HepG2 (cell line): ENCODE measurements at regions not wholly inside any gene's neighbourhood (a gene's known extent, or its start where the extent isn't known, plus 50 kb on each side); places are given as distances from the start of the nearest gene placed in this dataset.

Experiments
- AHR ChIP-seq: IDR thresholded peaks from 2 replicates; pipeline ENCODE4 v1.6.1; 2018; ENCODE audit warnings: missing genetic modification reagents, missing compliant biosample characterization
- ELF3 ChIP-seq: IDR thresholded peaks from 2 replicates; pipeline ENCODE4 v1.6.1; 2016; ENCODE audit warnings: missing genetic modification reagents, missing compliant biosample characterization
- MATR3 ChIP-seq: sonication (generic); formaldehyde crosslinking; IDR thresholded peaks from 2 replicates; pipeline ENCODE4 v1.4.0; 2020; ENCODE audit warnings: missing genetic modification reagents
- MNT ChIP-seq: fragments of 450-650 bp; IDR thresholded peaks from 2 replicates; pipeline ENCODE4 v1.6.1; 2016
- NR2F2 ChIP-seq: IDR thresholded peaks from 2 replicates; pipeline ENCODE4 v1.6.1; 2012; ENCODE audit warnings: low read depth, inconsistent platforms, borderline replicate concordance
- PAWR ChIP-seq: sonication (generic); formaldehyde crosslinking; IDR thresholded peaks from 2 replicates; pipeline ENCODE4 v1.4.0; 2020; ENCODE audit warnings: missing genetic modification reagents, mild to moderate bottlenecking, borderline replicate concordance
- PBX3 ChIP-seq: sonication (generic); formaldehyde crosslinking; IDR thresholded peaks from 2 replicates; pipeline ENCODE4 v1.8.1; 2023; ENCODE audit warnings: missing genetic modification reagents, inconsistent platforms, borderline replicate concordance
- PHF20 ChIP-seq: sonication (generic); formaldehyde crosslinking; IDR thresholded peaks from 2 replicates; pipeline ENCODE4 v1.5.0; 2020; ENCODE audit warnings: mild to moderate bottlenecking, missing genetic modification reagents
- SRSF9 ChIP-seq: fragments of 200-400 bp; formaldehyde crosslinking; IDR thresholded peaks from 2 replicates; pipeline ENCODE4 v1.6.1; 2018; ENCODE audit warnings: borderline replicate concordance, mild to moderate bottlenecking, low read depth, low read length; ENCODE audit not compliant: insufficient read depth, poor library complexity, severe bottlenecking
- TCF7L2 ChIP-seq: IDR thresholded peaks from 2 replicates; pipeline ENCODE4 v1.6.1; 2011; ENCODE audit warnings: mild to moderate bottlenecking, low read depth, low read length, moderate library complexity
- USF2 ChIP-seq, 2 experiments: sonication (generic) in 1 of 2; formaldehyde crosslinking in 1 of 2; IDR thresholded peaks; 2 replicates each; pipeline versions ENCODE4 v1.5.1 to v1.6.1; 2011 to 2020; ENCODE audit warnings: borderline replicate concordance in 1 of 2, low read depth in 1 of 2, low read length in 1 of 2, mild to moderate bottlenecking in 1 of 2, missing genetic modification reagents in 1 of 2, moderate library complexity in 1 of 2
- ZBTB33 ChIP-seq: sonication (generic); formaldehyde crosslinking; IDR thresholded peaks from 2 replicates; pipeline ENCODE4 v1.4.0; 2020; ENCODE audit warnings: missing genetic modification reagents
- ZNF12 ChIP-seq: sonication (generic); formaldehyde crosslinking; IDR thresholded peaks from 2 replicates; pipeline ENCODE4 v1.5.0; 2020; ENCODE audit warnings: missing genetic modification reagents
- ZNF598 ChIP-seq: sonication (generic); formaldehyde crosslinking; IDR thresholded peaks from 2 replicates; pipeline ENCODE4 v1.5.1; 2020; ENCODE audit warnings: mild to moderate bottlenecking, missing genetic modification reagents, borderline replicate concordance
- ZNF646 ChIP-seq: sonication (generic); formaldehyde crosslinking; IDR thresholded peaks from 2 replicates; pipeline ENCODE4 v1.9.0; 2021; ENCODE audit warnings: mild to moderate bottlenecking, missing genetic modification reagents
- ZNF724P ChIP-seq: sonication (generic); formaldehyde crosslinking; IDR thresholded peaks from 2 replicates; pipeline ENCODE4 v1.8.0; 2022; ENCODE audit warnings: missing genetic modification reagents, borderline replicate concordance

- TF ChIP-seq ZBTB33 (no peak), ZNF724P (CRISPR knock-in tag) (no peak), SRSF9 (no peak), USF2 (IDR thresholded peaks at IDR 0.05; ENCODE audit: low read depth, low read length) (no peak), USF2 (CRISPR knock-in tag; IDR thresholded peaks at IDR 0.05; ENCODE audit: borderline replicate concordance) (no peak), TCF7L2 (no peak), ZNF598 (no peak), PBX3 (CRISPR knock-in tag) (no peak), NR2F2 (no peak), MNT (no peak), ELF3 (CRISPR knock-in tag) (peak; percentile 45; the same call in 1 of the 2 replicates), ZNF646 (CRISPR knock-in tag) (no peak), MATR3 (CRISPR knock-in tag) (no peak), PHF20 (CRISPR knock-in tag) (no peak), PAWR (CRISPR knock-in tag) (no peak), AHR (no peak), ZNF12 (no peak)
Observed at GRCh38 chr6:98657764-98658163, 176.6 kb upstream of the POU3F2 start (continued).
